ENCODE measurements at regions not wholly inside any gene's neighbourhood (a gene's known extent, or its start where the extent isn't known, plus 50 kb on each side); places are given as distances from the start of the nearest gene placed in this dataset.
"Not testable (repeated sequence)": the region's sequence is repeated elsewhere in the genome, so short reads cannot be mapped to it uniquely, and the experiment has no call there.

GRCh38 chr4:43089730-43090129 is 197.2 kb downstream of the GRXCR1 start:
- DNase-seq (ENCODE audit: low spot score): no peak

GRCh38 chr4:43103048-43103447 is 210.5 kb downstream of the GRXCR1 start:
- no peak for DNase-seq (ENCODE audit: low spot score)

GRCh38 chr4:43112139-43112538 is 219.6 kb downstream of the GRXCR1 start:
- no peak for DNase-seq (ENCODE audit: low spot score)

GRCh38 chr4:43113196-43113595 is 220.7 kb downstream of the GRXCR1 start:
- DNase-seq (ENCODE audit: low spot score): no peak

DNA sequence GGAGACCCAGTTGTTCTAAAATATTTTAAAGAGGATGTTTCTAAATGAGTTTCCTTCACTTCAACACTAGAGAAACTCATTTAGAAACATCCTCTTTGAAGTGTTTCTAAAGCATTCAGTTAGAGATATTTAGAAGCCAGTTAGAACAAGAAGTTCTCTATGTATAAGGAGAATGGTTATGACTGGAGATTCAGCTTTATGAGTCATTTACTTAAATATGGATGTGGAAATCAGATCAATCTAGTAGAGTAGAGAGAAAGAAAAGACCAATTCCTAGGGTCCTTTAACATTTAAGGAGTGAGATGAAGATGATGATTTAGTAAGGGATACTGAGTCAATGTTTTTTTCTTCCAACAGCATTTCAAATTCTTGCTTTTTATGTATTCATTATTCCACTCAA is 234.1 kb downstream of the GRXCR1 start:
- DNase-seq (ENCODE audit: low spot score): no peak

GRCh38 chr4:43130228-43131021 is 237.9 kb downstream of the GRXCR1 start:
- no peak for DNase-seq (ENCODE audit: low spot score)

- peak; percentile 56 for DNase-seq (ENCODE audit: low spot score)
Observed at GRCh38 chr4:43132010-43132582, 239.6 kb downstream of the GRXCR1 start.

DNA sequence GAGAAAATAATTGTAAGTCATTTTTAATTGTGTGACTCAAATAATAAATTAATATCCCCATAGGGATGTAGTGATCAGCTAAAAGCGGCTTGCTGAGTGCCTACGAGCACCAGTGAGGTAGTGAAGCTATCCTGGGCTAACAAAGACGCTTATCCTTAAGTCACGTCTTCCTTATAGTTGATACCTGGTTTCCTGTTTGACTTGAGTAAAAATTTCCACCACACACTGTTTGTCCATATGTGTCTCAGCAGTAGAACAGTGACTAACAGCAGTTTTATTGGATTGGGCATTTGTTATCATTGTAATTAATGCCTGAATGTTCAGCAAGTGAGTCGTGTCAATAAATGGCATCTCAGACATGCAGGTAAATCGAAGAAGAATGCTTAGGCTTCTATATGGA is 241.1 kb downstream of the GRXCR1 start:
- no peak for DNase-seq (ENCODE audit: low spot score)

GRCh38 chr4:43136752-43137151 is 244.2 kb downstream of the GRXCR1 start:
- no peak for DNase-seq (ENCODE audit: low spot score)

GRCh38 chr4:43146198-43146597 is 253.7 kb downstream of the GRXCR1 start:
- DNase-seq (ENCODE audit: low spot score): no peak

- DNase-seq (ENCODE audit: low spot score): no peak
Observed at GRCh38 chr4:43148481-43148880, 256.0 kb downstream of the GRXCR1 start.

- DNase-seq (ENCODE audit: low spot score): no peak
Observed at GRCh38 chr4:43163101-43163792, 270.7 kb downstream of the GRXCR1 start.

DNA sequence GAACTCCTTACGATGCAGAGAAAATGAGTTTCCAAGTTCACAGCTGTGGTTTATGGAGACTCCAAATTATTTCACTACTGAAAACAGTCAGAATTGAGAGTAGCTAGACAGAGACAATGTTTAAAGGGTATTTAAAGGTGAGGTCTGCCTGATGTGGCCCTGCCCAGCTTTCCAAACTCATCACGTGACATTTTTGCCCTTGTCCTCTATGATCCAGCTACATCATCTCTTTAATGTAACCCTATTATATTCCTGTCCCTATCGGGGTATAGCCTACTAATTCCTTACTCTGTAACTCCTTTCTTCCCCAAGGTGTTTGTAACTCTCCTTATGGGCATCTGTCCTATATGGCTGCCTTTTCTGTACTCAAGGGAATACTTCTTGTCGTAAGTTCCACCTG is 297.2 kb downstream of the GRXCR1 start:
- no peak for DNase-seq (ENCODE audit: low spot score)

DNA sequence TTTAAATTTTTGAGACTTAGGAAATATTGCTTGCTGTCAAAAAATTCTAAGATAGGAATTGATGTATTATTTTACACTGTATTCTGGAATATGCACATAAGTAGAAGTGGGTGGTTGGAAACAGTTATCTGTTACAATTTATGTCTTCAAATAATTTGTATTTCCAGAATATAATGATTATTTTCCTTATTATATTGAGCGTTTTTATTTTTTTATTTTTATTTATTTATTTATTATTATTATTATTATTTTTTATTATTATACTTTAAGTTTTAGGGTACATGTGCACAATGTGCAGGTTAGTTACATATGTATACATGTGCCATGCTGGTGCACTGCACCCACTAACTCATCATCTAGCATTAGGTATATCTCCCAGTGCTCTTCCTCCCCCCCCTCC is 320.1 kb downstream of the GRXCR1 start:
- not testable (repeated sequence) for DNase-seq (ENCODE audit: low spot score)

GRCh38 chr4:43223820-43224219 is 331.3 kb downstream of the GRXCR1 start:
- no peak for DNase-seq (ENCODE audit: low spot score)

DNA sequence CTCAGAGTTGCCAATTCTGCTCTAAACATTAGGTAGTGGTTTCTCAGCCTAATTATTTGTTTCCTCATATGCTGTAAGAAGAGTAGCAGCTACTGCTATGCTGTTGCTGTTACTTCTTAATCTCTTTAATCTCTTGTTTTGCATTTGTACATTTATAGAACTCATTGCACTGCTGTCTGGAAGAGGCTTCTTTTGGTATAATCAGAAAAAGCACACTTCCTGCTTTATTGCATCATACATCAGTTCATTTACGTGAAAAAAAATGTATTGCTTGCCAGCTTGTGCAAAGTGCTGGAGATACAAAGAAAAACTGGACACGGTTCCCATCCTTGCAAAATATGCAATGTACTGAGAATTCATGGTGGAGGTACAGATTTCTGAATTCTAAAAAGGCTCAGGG is 332.0 kb downstream of the GRXCR1 start:
- DNase-seq (ENCODE audit: low spot score): no peak

GRCh38 chr4:43233321-43233720 is 340.8 kb downstream of the GRXCR1 start:
- no peak for DNase-seq (ENCODE audit: low spot score)

- no peak for DNase-seq (ENCODE audit: low spot score)
Observed at GRCh38 chr4:43234626-43235415, 342.3 kb downstream of the GRXCR1 start.

GRCh38 chr4:43238008-43238407 is 345.5 kb downstream of the GRXCR1 start:
- DNase-seq (ENCODE audit: low spot score): no peak

DNA sequence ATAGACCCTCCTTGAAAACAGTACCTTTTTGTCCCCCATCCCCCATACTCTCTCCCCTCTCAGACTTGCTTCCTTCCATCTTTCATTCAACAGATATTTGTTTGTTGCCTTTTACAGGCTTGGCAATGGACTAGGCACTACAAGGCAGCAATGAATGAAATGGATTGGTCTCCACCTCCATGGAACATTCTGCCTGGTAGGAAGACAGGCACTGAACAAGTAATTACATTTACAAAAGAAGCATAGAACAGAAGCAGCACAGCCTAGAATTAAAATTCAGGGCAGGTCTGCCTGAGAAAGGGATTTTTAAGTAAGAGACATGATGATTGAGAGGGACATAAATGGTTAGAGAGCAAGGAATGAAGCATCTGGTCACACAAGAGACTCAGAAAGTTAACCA is 346.1 kb downstream of the GRXCR1 start:
- no peak for DNase-seq (ENCODE audit: low spot score)

DNA sequence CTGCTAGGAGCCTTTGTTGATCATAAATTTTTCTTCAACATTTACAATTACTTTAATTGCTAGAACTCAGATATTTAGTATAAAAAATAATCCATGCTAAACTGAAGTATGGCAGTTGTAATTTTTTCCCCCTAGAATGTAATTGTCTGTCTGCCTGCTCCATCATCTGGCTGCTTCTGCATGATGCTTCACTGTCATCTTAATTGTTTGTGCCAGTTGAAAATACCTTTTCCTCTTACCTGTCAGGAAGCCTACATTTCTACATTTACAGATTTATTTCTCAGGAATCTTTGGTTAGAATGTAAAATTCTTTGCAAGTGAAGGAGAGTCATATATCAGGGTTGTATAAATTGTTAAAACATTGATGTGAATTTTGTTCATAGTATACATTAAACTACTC is 348.6 kb downstream of the GRXCR1 start:
- DNase-seq (ENCODE audit: low spot score): no peak

GRCh38 chr4:43242606-43243005 is 350.1 kb downstream of the GRXCR1 start:
- DNase-seq (ENCODE audit: low spot score): no peak
